HG03432 (cell line): ENCODE measurements at regions not wholly inside any gene's neighbourhood (a gene's known extent, or its start where the extent isn't known, plus 50 kb on each side); places are given as distances from the start of the nearest gene placed in this dataset.
"Not testable (repeated sequence)": the region's sequence is repeated elsewhere in the genome, so short reads cannot be mapped to it uniquely, and the experiment has no call there.

Experiments used
- ATAC-seq: cut with Tn5 transposase; IDR thresholded peaks from one replicate; pipeline ENCODE4 v1.9.1; 2021; ENCODE audit warnings: mild to moderate bottlenecking, moderate library complexity; ENCODE audit not compliant: unreplicated experiment

GRCh38 chr6:10343320-10343719, 71.6 kb downstream of the TFAP2A start:
- no peak for ATAC-seq

GRCh38 chr6:10341605-10342004, 73.3 kb downstream of the TFAP2A start:
- no peak for ATAC-seq

DNA sequence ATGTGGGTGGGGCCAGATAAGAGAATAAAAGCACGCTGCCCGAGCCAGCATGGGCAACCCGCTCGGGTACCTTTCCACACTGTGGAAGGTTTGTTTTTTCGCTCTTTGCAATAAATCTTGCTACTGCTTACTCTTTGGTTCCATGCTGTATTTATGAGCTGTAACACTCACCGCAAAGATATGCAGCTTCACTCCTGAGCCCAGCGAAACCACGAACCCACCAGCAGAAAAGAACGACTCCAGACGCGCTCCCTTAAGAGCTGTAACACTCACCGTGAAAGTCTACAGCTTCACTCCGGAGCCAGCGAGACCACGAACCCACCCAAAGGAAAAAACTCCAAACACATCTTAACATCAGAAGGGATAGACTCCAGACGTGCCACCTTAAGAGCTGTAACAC, 76.7 kb downstream of the TFAP2A start:
- no peak for ATAC-seq

DNA sequence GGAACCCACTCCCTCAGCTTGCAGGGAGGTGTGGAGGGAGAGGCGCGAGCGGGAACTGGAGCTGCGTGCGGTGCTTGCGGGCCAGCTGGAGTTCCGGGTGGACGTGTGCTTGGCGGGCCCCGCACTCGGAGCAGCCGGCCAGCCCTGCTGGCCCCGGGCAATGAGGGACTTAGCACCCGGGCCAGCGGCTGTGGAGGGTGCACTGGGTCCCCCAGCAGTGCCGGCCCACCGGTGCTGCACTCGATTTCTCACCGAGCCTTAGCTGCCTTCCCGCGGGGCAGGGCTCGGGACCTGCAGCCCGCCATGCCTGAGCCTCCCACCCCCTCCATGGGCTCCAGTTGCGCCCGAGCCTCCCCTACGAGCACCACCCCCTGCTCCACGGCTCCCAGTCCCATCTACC, 77.5 kb downstream of the TFAP2A start:
- not testable (repeated sequence) for ATAC-seq

DNA sequence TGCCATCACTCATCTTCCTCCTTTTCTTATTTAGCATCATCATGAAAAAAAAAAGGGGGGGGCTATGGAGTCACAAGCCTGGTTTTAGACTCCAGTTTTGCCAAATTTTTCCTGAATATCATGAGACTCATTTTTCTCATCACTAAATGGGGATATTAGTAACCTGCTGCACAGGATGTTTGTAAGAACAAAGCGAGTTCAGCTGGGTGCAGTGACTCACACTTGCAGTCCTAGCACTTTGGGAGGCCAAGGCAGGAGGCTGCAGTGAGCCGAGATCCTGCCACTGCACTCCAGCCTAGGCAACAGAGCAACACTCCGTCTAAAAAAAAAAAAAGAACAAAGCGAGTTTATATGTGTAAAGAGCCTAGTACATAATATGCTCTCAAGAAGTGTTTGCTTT, 82.8 kb downstream of the TFAP2A start:
- no peak for ATAC-seq

GRCh38 chr6:10331334-10331968, 83.4 kb downstream of the TFAP2A start:
- no peak for ATAC-seq

- ATAC-seq, result no peak
Measured at GRCh38 chr6:10330515-10330914, 84.4 kb downstream of the TFAP2A start.

GRCh38 chr6:10323018-10323417, 91.9 kb downstream of the TFAP2A start:
- no peak for ATAC-seq

DNA sequence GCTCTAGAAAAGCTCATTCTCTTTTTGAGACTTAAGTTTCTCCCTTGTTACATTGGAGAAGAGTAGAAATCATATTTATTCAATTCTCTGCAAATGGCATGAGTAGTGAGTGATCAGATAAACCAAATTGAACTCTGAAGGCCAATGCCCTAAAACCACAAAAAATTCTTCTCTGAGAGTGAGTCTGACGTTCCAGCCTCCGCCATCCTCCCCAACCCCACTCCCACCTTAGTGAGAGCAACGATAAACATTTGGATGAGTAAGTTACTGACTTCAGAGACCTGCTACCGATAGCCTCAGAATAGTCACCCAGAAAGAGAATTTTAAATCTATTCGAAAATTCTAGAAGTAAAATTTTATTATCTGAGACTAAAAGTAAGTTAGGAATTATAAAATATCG, 94.6 kb downstream of the TFAP2A start:
- no peak for ATAC-seq

DNA sequence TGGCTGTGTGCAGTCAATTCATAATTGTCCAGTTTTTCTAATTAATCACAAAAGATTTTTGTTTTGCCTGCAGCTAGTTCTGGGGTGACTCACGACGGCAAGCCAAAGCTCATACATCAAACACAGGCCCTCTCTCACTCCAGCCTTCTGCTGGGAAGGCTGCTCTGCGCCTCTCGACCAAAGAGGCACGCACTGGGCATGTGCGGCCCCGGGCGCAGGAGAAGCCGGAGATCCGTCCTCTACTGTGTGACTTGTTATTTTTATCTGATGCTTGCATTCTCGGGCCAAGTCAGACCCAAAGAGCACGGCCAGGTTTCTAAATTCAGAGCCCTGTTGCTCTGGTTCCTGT, 98.5 kb downstream of the TFAP2A start:
- no peak for ATAC-seq

DNA sequence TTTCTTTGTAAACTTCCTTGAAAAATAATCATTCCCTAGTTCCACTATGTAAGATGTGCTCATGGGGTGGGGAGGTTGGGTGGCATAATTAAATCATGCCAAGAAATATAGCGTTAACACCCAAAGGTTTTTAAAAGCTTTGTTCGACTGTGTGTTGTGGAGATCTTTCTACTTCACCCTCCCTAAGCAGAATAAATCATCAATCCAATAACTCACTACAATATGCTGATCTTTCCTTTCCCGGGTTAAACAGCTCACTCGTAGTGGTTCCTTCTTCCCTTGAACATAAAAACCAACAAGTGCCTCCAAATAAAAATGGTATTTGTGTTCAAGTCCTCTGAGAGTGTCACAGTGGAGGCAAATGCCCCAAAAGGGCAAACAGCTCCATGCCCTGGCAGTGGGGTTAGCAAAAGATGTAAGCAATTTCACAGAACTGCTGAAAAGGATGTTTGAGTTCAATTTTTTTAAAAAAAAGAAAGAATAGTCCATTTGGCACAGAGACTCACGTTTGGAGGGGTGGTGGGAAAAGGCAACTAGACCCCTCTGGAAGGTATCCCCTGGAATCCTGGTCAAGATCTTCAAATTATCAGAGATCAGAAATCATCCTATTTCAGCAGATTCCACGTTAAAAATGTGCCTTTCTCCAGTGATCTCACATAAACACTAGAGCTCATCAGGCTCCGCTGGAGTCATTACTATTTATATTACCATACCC, 99.1 kb downstream of the TFAP2A start:
- no peak for ATAC-seq

GRCh38 chr6:10315034-10315433, 99.8 kb downstream of the TFAP2A start:
- ATAC-seq, result no peak

GRCh38 chr6:10314163-10314955, 100.5 kb downstream of the TFAP2A start:
- ATAC-seq, result no peak

- no peak for ATAC-seq
Measured at GRCh38 chr6:10313799-10314162, 101.1 kb downstream of the TFAP2A start.

- no peak for ATAC-seq
Measured at GRCh38 chr6:10312445-10312844, 102.4 kb downstream of the TFAP2A start.

- ATAC-seq, result not testable (repeated sequence)
Measured at GRCh38 chr6:10311546-10312405, 103.1 kb downstream of the TFAP2A start.

DNA sequence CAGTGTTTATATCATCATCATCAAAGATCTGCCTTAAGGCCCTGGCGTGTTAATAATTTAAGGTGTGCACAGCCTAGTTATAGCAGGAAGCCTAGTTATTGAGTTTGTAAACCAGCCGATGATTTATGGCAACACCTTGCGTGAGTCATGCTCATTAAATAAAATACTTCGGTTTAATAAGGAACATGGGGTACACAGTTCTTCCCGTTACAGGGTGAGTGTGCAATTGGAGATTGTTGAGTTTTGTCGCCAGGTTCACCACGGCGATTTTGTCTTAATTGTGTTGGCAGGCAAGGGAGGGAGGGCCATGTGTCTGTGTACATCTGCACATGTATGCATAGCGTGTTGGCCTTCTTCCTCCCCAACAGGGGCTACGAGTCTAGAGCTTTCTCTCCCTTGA, 104.0 kb downstream of the TFAP2A start:
- no peak for ATAC-seq

DNA sequence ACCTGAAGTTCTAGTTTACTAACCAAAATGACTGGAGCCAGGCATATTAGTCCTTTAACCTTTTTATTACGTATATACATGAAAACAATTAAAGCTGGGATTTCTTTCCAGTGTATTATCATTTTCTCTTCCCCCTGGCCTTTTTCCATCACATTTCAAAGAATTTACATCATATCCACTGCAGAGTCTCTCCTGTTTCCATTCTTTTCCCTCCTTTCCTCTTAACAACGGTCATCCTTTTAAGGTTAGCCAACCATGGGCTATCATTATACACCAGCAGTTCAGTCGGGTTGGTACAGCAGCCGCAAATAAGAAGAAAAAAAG, 104.6 kb downstream of the TFAP2A start:
- ATAC-seq, result no peak

- no peak for ATAC-seq
Measured at GRCh38 chr6:10309457-10310329, 105.2 kb downstream of the TFAP2A start.

GRCh38 chr6:10307476-10307875, 107.4 kb downstream of the TFAP2A start:
- ATAC-seq, result no peak
